ENCODE measurements at regions not wholly inside any gene's neighbourhood (a gene's known extent, or its start where the extent isn't known, plus 50 kb on each side); places are given as distances from the start of the nearest gene placed in this dataset.

DNA sequence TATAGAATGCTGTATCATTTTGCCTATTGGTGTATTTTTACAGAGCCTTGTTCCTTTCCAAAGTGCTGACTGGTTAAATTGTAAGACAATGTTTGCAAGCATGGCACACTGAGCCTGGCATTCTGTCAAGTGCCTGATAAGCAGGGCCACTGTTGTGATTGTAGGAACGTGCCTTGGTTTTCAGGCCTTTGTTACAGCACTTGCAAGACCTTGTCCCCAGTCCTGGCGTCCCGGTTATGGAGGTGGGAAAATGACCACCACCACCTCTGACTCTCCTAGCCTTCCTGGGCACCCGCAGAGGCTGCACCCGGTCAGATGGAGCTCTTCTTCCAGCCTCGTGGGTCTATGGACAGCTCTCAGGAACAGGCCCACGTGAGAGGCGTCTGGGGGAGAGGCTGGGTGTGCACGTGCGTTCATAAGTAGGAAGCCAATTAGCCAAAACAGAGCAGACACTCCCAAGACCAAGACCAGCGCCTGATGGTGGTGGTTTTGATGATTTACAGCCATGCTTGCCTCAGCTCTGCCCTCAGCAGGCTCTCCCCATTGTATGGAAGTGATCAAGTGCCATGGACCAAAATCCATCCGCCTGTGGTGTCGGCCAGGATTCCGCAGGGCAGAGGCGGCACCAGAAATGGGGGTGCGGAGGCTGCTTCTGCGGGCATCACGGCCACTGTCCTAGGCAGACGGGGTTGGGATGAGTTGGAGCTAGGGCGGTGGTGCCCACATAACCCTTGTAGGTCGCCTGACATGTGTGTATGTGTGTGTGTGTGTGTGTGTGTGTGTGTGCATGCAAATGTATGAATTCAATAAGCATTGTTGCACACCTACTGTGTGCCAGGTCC is 89.8 kb downstream of the RTL6 start:
- H3K4me1 ChIP-seq (ENCODE audit: control insufficient read depth, insufficient read depth, low read length) = peaks cover 6% of the 10 kb centered on the region
- no peak for DNase-seq (ENCODE audit: low read depth, low spot score)
- H3K27me3 ChIP-seq (ENCODE audit: control insufficient read depth, insufficient read depth, low read length) = no peaks in the 10 kb centered on the region
- WGBS (ENCODE audit: insufficient coverage, insufficient read length) = no CpG with 5 or more reads among the region's 21 CpGs
- no peak overlapping the region for H3K4me3 ChIP-seq (ENCODE audit: low read length)
- no peaks in the 10 kb centered on the region for H3K9me3 ChIP-seq (ENCODE audit: control insufficient read depth, insufficient read depth, low read length)
- no peaks in the 10 kb centered on the region for H3K36me3 ChIP-seq (ENCODE audit: control insufficient read depth, insufficient read depth, low read length)
- H3K27ac ChIP-seq (ENCODE audit: low read length) = no peak overlapping the region

DNA sequence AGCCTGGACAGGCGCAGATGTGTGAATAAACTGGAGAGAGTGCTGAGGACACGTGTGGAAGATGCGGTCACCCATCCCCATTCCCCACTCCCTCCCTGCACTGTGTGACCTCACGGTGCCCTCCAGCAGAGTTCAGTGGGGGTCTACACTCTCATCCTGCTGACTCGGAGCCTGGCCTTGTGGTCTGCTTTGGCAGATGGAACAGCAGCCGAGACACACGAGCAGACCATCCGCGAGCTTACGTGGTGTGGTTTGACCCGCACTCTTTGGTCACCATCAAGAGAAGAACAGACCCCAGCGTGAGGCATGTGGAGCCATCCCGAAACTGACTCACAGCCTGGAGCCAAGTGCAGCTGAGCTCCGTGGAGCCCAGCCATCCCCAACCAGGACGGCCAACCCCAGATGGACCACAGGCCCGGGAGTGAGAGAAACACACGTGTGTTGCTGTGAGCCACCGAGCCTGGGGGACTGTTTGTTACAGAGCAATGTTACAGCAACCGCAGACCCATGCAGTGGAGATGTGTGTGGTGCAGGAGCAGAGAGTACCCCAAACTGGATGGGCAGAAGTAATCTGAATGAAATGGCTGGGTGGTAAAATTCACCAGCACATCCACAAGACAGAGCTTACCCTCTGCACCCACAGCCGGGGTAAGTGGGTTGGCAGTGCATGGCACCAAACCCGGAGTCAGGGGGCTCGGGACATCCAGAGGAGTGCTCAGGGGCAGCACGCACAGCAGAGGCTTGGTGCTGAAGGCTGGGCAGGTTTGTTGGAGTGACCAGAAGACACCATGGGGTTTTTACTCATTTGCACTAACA is 90.7 kb downstream of the RTL6 start:
- no peak overlapping the region for H3K4me3 ChIP-seq (ENCODE audit: low read length)
- H3K9me3 ChIP-seq (ENCODE audit: control insufficient read depth, insufficient read depth, low read length) = no peaks in the 10 kb centered on the region
- no peak overlapping the region for H3K27ac ChIP-seq (ENCODE audit: low read length)
- no CpG with 5 or more reads among the region's 23 CpGs for WGBS (ENCODE audit: insufficient coverage, insufficient read length)
- peaks cover 6% of the 10 kb centered on the region for H3K4me1 ChIP-seq (ENCODE audit: control insufficient read depth, insufficient read depth, low read length)
- no peaks in the 10 kb centered on the region for H3K36me3 ChIP-seq (ENCODE audit: control insufficient read depth, insufficient read depth, low read length)
- H3K27me3 ChIP-seq (ENCODE audit: control insufficient read depth, insufficient read depth, low read length) = no peaks in the 10 kb centered on the region
- DNase-seq (ENCODE audit: low read depth, low spot score) = no peak

DNA sequence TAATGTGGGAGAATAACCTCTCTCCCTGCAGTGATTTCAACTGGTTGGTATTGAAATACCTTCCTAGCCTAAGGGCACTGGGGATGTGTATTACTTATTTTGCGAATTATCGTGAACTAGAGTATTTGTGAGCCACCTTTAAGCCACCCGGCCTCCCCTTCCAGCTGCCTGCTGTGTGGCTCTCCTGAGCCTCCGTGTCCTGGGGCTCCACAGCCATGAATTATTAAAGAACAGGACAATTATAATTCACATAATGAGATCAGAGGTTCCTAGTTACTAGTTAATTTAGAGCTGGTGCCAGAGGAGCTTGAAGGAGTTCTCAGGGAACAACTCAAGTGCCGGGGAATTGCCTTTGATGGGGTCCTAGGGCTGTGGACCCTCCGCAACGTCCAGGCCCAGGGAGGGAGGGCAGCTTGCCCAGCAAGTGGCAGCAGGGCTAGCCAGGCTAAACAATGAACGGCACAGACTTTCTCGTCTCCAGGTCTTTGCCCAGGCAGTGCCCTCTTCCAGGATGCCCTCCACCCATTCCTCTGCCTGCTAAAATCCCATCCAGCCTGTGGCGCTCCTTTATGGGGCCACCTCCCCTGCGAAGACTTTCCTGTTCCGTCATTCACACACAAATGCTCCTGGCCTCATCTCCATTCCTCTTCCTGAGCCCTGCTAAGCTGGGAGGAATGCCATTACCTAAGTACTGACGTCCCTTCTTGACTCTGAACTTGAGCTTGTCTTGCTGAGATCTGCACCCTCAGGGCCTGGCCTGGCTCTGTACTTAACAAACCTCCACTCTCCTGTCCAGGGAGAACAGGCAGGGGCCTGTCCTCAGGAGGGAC is 91.5 kb downstream of the RTL6 start:
- WGBS (ENCODE audit: insufficient coverage, insufficient read length) = no CpG with 5 or more reads among the region's 13 CpGs
- Histone ChIP-seq H3K27ac (ENCODE audit: low read length) (no peak overlapping the region), H3K36me3 (ENCODE audit: control insufficient read depth, insufficient read depth, low read length) (no peaks in the 10 kb centered on the region), H3K9me3 (ENCODE audit: control insufficient read depth, insufficient read depth, low read length) (no peaks in the 10 kb centered on the region), H3K4me1 (ENCODE audit: control insufficient read depth, insufficient read depth, low read length) (peaks cover 6% of the 10 kb centered on the region), H3K27me3 (ENCODE audit: control insufficient read depth, insufficient read depth, low read length) (no peaks in the 10 kb centered on the region), H3K4me3 (ENCODE audit: low read length) (no peak overlapping the region)
- DNase-seq (ENCODE audit: low read depth, low spot score) = peak; percentile 20

DNA sequence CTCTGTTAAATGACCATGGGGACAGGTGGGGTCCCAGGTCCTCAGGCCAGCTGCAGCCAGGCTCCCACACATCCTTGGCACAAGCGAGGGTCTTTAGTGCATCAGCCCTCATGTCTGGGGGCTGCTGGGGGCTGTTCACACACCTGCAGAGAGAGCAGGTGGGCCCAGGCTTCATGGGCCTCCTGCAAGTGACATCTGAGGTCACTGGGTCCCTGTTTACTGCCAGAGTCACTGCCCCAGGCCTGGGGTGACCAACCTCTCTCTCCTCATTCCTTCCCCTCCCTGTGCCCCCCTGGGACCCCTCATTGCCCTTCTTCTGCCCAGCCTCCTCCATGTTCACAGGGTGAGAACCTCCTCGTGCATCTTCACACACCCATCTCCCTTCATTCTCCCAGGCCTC is 92.4 kb downstream of the RTL6 start:
- peaks cover 6% of the 10 kb centered on the region for H3K4me1 ChIP-seq (ENCODE audit: control insufficient read depth, insufficient read depth, low read length)
- H3K36me3 ChIP-seq (ENCODE audit: control insufficient read depth, insufficient read depth, low read length) = no peaks in the 10 kb centered on the region
- no peak for DNase-seq (ENCODE audit: low read depth, low spot score)
- H3K27me3 ChIP-seq (ENCODE audit: control insufficient read depth, insufficient read depth, low read length) = no peaks in the 10 kb centered on the region
- no peak overlapping the region for H3K4me3 ChIP-seq (ENCODE audit: low read length)
- no peaks in the 10 kb centered on the region for H3K9me3 ChIP-seq (ENCODE audit: control insufficient read depth, insufficient read depth, low read length)
- no CpG with 5 or more reads among the region's 2 CpGs for WGBS (ENCODE audit: insufficient coverage, insufficient read length)
- H3K27ac ChIP-seq (ENCODE audit: low read length) = no peak overlapping the region

DNA sequence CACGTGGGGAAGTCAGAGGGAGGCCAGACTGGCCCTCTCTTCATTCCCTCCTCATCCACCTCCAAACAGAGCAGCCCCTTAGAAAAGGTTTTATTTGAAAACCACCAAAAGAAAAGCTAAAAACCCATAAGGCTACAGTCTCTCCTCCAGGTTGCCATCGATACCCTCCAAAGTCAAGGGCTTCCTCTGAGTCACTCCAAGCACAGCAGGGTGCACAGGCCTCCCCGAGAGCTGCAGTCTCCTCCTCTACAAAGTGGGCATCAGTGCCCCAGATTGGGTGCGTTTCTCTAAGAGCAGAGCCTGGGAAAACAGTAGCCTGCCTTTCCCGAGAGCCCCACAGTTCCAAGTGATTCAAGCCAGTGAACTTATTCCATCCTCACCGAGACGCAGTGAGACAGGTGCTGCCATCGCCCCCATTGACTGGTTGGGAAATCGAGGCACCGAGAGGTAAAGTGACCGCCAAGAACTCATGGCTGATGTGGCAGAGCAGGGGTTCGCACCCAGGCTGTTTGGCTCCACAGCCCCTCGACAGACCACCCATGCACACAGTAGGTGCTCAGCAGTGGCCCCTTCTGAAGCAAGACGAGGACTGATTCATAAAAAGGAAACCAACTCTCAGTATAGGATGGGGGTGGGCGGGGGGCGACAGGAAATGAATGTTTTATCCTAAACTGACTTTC is 91.7 kb upstream of the SHISAL1 start:
- no peaks in the 10 kb centered on the region for H3K36me3 ChIP-seq (ENCODE audit: control insufficient read depth, insufficient read depth, low read length)
- DNase-seq (ENCODE audit: low read depth, low spot score) = no peak
- no peak overlapping the region for H3K4me3 ChIP-seq (ENCODE audit: low read length)
- H3K9me3 ChIP-seq (ENCODE audit: control insufficient read depth, insufficient read depth, low read length) = no peaks in the 10 kb centered on the region
- no CpG with 5 or more reads among the region's 16 CpGs for WGBS (ENCODE audit: insufficient coverage, insufficient read length)
- H3K27ac ChIP-seq (ENCODE audit: low read length) = no peak overlapping the region
- peaks cover 6% of the 10 kb centered on the region for H3K4me1 ChIP-seq (ENCODE audit: control insufficient read depth, insufficient read depth, low read length)
- H3K27me3 ChIP-seq (ENCODE audit: control insufficient read depth, insufficient read depth, low read length) = no peaks in the 10 kb centered on the region

DNA sequence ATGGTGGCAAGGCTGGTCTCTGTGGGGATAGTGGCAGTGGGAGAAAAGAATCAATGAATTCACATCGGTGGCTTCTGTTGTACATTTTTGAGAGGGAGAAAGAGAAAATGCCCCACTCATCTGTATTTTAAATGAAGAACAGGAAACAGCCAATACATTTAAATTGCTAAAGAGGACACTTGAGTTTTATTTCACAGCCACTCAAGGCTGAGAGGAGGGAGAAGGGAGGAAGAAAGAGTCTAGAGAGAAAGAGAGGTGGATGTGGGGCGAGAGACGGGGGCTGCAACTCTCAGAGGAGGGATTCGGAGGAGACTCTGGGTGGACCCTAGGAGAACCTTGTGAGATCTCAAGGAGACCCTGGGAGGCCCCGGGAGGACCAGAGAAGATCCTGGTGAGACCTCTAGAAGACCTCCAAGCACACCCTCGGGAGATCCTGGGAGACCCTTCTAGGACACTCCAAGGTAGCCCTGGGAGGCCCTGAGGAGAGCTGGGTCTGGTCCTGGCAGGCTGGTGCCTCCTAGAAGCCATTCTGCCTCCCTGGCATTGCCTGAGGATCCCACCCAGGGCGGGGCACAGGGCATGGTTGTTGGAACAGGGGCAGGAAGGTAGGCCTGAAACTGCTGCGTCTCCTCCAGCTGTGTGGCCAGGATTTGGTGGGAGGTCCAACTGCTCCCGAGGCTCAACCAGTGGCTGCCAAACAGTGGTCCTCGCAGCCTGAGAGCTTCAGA is 91.0 kb upstream of the SHISAL1 start:
- peaks cover 6% of the 10 kb centered on the region for H3K4me1 ChIP-seq (ENCODE audit: control insufficient read depth, insufficient read depth, low read length)
- H3K9me3 ChIP-seq (ENCODE audit: control insufficient read depth, insufficient read depth, low read length) = no peaks in the 10 kb centered on the region
- no peak for DNase-seq (ENCODE audit: low read depth, low spot score)
- no peak overlapping the region for H3K4me3 ChIP-seq (ENCODE audit: low read length)
- WGBS (ENCODE audit: insufficient coverage, insufficient read length) = no CpG with 5 or more reads among the region's 10 CpGs
- no peaks in the 10 kb centered on the region for H3K27me3 ChIP-seq (ENCODE audit: control insufficient read depth, insufficient read depth, low read length)
- H3K36me3 ChIP-seq (ENCODE audit: control insufficient read depth, insufficient read depth, low read length) = no peaks in the 10 kb centered on the region
- no peak overlapping the region for H3K27ac ChIP-seq (ENCODE audit: low read length)

DNA sequence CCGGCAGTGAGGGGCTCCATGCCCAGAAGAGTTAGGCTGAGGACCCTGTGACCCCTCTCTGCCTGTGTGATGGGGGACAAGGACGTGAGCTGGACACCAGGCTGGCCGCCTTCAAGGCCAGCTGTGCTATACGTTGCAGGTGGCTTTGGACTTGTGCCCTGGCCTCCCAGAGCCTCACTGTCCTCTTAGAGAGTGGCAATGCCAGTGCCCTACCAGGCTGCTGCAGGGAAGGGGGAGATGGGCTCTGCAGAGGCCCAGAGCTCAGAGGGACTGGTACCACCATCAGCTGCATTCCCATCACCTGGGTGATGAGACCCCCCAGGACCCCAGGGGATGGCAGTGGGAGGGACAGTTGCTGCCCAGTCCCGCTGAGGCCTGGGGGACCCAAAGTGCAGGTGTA is 90.4 kb upstream of the SHISAL1 start:
- no peaks in the 10 kb centered on the region for H3K9me3 ChIP-seq (ENCODE audit: control insufficient read depth, insufficient read depth, low read length)
- no peaks in the 10 kb centered on the region for H3K36me3 ChIP-seq (ENCODE audit: control insufficient read depth, insufficient read depth, low read length)
- peaks cover 6% of the 10 kb centered on the region for H3K4me1 ChIP-seq (ENCODE audit: control insufficient read depth, insufficient read depth, low read length)
- DNase-seq (ENCODE audit: low read depth, low spot score) = no peak
- H3K27ac ChIP-seq (ENCODE audit: low read length) = no peak overlapping the region
- WGBS (ENCODE audit: insufficient coverage, insufficient read length) = no CpG with 5 or more reads among the region's 5 CpGs
- no peaks in the 10 kb centered on the region for H3K27me3 ChIP-seq (ENCODE audit: control insufficient read depth, insufficient read depth, low read length)
- no peak overlapping the region for H3K4me3 ChIP-seq (ENCODE audit: low read length)

DNA sequence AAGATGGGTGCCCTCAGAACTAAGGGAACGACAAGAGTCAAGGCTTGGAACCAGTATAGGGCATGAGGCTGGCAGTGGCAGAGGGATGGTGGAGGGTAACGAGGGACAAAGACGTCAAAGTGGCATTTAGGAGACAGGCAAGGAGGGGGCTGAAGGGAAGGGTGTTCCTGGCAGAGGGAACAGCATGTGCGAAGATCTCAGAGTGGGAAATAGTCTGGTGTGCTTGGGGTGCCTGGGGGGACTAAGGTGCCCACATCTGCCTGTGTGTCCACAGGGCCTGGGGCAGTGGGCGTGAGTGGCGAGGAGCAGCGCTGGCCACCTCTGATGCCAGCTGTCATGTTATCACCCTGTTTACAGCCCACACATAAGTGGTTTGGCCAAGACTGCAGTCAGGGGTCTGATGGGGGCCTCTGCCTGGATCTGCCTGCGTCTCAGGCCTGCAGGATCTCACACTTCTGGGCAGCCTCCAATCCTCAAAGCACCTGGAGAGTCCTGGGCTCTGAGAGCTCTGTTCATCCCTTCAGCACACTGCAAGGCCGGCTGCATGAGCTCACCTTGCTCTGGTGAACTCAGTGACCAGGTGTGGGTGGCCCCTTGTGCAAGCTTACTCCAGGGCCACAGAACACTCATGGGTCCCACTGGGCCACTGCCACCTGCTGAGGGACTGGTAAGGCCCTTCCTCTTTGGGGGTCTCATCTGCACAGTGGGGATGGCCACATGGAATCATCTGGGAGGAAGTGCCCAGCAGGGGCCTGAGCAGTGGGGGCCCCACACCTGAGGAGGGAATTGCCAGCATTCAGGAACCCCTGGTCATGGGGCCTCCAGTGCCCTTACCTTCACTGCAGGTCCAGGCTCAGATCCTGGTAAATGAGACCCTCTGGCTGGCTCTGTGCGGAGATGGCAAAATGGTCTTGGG is 89.7 kb upstream of the SHISAL1 start:
- no CpG with 5 or more reads among the region's 10 CpGs for whole genome bisulfite sequencing (ENCODE audit: insufficient coverage, insufficient read length)
- H3K4me1 ChIP-seq (ENCODE audit: control insufficient read depth, insufficient read depth, low read length) = peaks cover 6% of the 10 kb centered on the region
- H3K27ac ChIP-seq (ENCODE audit: low read length) = no peak overlapping the region
- H3K36me3 ChIP-seq (ENCODE audit: control insufficient read depth, insufficient read depth, low read length) = no peaks in the 10 kb centered on the region
- no peak overlapping the region for H3K4me3 ChIP-seq (ENCODE audit: low read length)
- no peak for DNase-seq (ENCODE audit: low read depth, low spot score)
- no peaks in the 10 kb centered on the region for H3K9me3 ChIP-seq (ENCODE audit: control insufficient read depth, insufficient read depth, low read length)
- H3K27me3 ChIP-seq (ENCODE audit: control insufficient read depth, insufficient read depth, low read length) = no peaks in the 10 kb centered on the region

DNA sequence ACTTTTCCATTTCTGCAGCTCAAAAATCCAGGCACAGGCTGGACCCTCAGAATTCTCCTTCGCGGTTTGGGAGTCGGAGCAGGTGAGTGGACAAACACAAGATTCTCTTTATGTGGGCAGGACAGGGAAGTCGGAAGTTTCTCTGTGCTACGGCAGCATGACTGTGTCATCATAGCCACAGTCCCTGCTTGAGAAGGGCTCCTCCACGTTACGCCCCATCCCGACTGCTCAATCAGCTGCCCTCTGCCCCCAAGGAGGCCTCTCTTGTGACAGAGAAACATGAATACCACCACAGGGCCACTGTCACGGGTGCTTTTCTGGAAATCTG is 89.0 kb upstream of the SHISAL1 start:
- no peaks in the 10 kb centered on the region for H3K27me3 ChIP-seq (ENCODE audit: control insufficient read depth, insufficient read depth, low read length)
- WGBS (ENCODE audit: insufficient coverage, insufficient read length) = no CpG with 5 or more reads among the region's 9 CpGs
- H3K27ac ChIP-seq (ENCODE audit: low read length) = no peak overlapping the region
- H3K4me3 ChIP-seq (ENCODE audit: low read length) = no peak overlapping the region
- H3K36me3 ChIP-seq (ENCODE audit: control insufficient read depth, insufficient read depth, low read length) = no peaks in the 10 kb centered on the region
- DNase-seq (ENCODE audit: low read depth, low spot score) = no peak
- peaks cover 2% of the 10 kb centered on the region for H3K4me1 ChIP-seq (ENCODE audit: control insufficient read depth, insufficient read depth, low read length)
- no peaks in the 10 kb centered on the region for H3K9me3 ChIP-seq (ENCODE audit: control insufficient read depth, insufficient read depth, low read length)
